ENCODE measurements at regions not wholly inside any gene's neighbourhood (a gene's known extent, or its start where the extent isn't known, plus 50 kb on each side); places are given as distances from the start of the nearest gene placed in this dataset.
A peak's percentile ranks its signal among the peaks of the same experiment; 100 is the strongest.

- DNase-seq (ENCODE audit: low read depth), result no peak
These were observed 311.4 kb downstream of the CDH26 start for GRCh38 chr20:60269573-60270162.

DNA sequence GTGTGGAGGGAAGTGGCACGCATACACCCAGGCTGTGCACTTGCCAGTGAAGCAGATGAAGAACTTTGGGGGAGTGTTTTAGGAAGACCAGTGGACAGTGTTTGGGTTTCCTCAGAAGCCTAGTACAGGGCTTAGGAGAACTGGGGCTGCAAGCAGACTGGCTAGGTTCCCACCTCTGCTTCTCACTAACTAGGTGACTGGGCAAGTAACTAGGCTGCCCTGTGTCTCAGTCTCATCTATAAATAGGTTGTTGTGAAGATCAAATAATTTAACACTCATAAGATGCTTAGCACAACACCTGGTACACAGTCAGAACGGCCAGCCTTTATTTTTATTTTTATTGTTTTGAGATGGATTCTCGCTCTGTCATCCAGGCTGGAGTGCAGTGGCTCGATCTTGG is 312.1 kb downstream of the CDH26 start:
- no peak for DNase-seq (ENCODE audit: low read depth)

DNA sequence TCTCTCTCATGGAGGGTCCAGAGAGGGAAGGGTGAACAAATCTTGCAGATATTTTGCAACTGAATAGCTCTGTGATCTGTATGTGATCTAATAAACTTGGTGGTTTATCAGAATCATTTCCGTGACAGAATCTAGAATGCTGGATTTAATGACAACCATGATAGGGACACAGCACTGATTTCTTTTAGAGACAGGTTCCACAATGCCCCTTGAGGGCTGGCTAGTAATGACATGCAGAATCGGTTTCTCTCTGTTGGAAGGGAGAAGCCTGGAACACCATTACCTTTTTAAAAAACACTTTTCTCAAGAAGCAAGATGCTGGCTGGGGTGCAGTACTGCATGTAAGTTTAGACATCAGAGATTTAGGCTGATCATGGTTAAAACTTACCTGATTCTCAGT is 313.4 kb downstream of the CDH26 start:
- DNase-seq (ENCODE audit: low read depth), result no peak

DNA sequence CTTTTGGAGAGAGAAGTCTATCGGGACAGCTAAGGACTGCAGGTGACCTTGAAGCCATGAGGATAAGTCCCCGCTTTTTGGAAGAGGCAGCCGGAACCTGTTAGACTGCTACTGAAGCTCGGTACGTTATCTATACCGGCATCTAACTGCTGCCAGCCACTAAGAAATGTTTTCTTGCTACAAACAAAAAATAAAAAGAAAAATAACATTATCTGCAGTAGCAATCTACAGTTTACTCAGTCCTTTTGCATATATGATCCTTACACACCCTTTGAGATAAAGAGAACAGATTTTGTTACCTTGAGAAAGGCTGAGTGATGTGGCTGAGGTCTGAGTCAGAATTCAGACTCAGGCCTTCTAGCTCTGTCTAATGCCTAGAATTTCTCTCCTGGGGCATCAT is 314.6 kb downstream of the CDH26 start:
- DNase-seq (ENCODE audit: low read depth), result no peak

DNA sequence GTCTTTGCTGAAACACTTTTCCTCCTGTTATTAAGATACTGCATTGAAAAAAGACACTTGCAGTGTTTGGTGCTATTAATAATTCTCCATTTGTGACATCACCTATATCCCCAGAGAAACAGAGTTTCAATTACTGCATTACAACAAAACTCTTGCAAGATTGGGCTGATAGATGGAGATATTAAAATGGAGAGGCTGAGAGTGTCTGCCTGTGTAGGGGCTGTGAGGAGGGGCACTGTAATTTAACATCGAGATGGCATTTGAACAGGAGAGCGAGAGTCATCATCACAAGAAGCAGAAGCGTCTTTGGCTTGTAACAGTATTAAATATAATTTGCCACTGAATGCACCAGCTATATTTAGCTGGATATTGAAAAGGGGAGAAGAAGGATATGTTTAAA is 316.5 kb downstream of the CDH26 start:
- DNase-seq (ENCODE audit: low read depth), result no peak

DNA sequence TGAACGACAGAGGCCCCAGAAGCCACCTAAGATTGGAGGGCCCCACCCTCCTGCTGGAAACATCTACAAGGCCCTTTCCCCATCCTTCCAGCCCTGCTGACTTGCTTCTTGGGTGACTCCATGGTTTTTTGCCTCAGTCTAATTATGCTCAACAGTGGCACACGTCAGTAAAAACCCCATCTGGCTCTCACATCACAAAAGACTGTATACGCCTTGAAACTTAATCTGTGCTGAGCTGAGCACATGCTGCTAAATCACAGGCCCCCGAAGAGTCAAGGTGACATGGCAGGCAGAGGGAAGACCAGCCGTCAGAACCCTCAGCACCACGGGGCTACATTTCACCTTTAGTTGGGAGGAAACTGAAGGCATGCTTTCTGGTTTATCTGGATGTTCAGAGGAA is 323.1 kb downstream of the CDH26 start:
- no peak for DNase-seq (ENCODE audit: low read depth)

- no peak for DNase-seq (ENCODE audit: low read depth)
These were observed 325.1 kb downstream of the CDH26 start for GRCh38 chr20:60283281-60283680.

- DNase-seq (ENCODE audit: low read depth), result no peak
These were observed 328.5 kb downstream of the CDH26 start for GRCh38 chr20:60286764-60287163.

GRCh38 chr20:60288945-60289344 is 330.7 kb downstream of the CDH26 start:
- DNase-seq (ENCODE audit: low read depth), result no peak

- DNase-seq (ENCODE audit: low read depth), result no peak
These were observed 333.8 kb downstream of the CDH26 start for GRCh38 chr20:60292001-60292520.

DNA sequence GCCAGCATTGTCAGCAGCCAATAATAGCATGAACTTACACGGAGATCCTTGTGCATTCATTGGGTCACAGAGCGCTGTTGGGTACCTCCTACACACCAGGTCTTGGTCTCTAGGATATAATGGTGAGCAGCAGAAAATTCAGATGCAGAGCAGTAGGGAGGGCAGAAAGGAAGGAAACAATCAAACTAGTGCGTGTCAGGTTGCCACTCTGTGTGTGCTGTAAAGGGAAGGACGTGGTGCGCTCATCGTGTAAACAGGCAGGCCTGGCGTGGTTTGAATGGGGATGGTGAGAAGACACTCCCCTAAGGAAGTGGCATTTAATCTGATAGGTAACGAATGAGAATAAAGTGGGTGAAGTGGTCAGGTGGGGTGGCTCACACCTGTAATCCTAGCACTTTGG is 336.4 kb downstream of the CDH26 start:
- no peak for DNase-seq (ENCODE audit: low read depth)

GRCh38 chr20:60295214-60295613 is 337.0 kb downstream of the CDH26 start:
- peak; percentile 16 for DNase-seq (ENCODE audit: low read depth)

DNA sequence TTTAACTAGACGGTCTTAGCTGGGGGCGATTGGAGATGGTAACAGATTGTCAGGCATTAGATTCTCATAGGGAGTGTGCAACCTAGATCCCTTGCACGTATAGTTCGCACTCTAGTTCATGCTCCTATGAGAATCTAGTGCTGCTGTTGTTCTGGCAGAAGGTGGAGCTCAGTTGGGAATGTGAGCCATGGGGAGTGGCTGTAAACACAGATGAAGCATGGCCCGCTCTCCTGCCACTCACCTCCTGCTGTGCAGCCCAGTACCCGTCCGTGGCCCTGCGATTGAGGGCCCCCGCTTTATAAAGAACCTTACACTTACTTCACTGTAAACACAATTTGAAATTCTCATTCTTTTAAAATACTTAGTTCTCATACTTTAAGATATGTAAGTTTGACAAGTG is 339.4 kb downstream of the CDH26 start:
- no peak for DNase-seq (ENCODE audit: low read depth)

DNA sequence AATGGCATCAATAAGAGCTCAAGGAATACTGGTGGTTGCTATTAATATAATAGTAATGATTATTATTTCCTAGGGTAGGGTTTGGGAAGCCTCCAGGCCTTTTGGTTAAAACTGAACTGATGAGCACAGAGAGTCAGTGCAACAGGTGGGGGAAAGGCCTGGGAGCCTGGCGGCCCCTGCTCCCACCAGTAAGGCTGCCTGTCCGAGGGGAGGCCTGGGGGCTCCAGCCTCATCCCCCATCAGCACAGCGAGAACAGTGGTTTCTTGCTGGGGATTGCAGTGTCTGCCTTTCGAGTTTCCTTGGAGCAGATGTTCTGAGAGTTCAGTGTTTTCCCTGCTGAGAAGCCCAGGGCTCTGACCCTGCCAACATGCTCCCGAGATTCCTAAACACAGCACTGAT is 340.4 kb downstream of the CDH26 start:
- no peak for DNase-seq (ENCODE audit: low read depth)

DNA sequence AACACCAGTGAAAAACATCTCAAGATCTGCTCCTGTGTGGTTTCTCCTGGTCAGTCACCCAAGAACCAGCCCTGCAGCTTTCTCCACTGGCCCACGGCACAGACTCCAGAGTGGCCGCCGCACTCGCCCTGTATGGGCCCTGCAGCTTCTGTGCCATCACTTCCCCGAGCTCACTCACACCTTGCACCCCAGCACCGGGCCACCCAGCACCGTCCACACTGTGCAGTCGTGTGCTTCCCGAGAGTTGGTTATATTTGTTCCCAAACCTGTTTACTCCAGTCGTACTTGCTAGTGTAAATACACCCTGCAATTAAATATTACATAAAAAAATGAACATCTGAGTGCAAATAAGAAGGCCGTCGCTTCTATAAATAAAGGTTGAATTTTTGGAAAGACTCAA is 341.7 kb downstream of the CDH26 start:
- no peak for DNase-seq (ENCODE audit: low read depth)

DNA sequence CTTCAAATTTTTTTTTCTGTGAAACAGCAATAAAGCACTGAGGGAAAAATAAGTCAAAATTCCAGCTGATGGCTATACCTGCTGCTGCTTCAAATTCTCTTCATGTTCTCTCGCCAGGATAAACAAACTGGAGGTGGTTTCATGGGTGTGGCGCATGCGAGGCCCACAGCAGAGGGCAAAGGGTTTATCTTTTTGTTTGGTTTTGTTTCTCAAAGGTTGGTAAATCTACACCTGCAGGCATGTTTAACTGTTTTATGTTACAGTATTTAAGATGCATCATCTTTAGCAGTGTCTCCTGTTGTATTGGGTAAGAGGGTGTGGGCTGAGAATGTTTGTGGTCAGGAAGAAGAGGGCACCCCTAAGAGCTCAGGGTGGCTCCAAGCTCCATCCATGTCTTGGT is 342.2 kb downstream of the CDH26 start:
- no peak for DNase-seq (ENCODE audit: low read depth)

GRCh38 chr20:60302875-60303274 is 344.7 kb downstream of the CDH26 start:
- DNase-seq (ENCODE audit: low read depth), result peak; percentile 40

DNA sequence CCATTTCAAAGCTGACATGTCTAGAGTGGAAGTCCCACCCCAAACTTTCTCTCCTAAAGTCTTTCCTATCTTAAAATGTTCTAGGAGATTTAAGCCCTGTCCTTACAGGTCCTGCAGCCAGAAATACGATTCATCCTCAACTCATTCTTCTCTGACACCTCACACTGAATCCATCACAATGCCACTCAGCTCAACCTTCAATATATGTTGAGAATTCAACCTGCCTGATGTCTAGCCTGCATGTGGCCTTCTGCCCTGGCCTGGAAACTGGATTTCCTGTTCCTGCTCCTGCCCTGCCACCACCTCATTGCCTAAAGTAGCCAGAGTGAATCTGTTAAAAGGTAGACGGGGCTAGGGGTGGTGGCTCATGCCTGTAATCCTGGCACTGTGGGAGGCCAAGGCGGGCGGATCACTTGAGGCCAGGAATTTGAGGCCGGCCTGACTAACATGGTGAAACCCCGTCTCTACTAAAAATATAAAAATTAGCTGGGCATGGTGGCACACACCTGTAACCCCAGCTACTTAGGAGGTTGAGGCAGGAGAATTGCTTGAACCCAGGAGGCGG is 345.9 kb downstream of the CDH26 start:
- DNase-seq (ENCODE audit: low read depth), result peak; percentile 36

GRCh38 chr20:60304931-60305330 is 346.7 kb downstream of the CDH26 start:
- DNase-seq (ENCODE audit: low read depth), result no peak

DNA sequence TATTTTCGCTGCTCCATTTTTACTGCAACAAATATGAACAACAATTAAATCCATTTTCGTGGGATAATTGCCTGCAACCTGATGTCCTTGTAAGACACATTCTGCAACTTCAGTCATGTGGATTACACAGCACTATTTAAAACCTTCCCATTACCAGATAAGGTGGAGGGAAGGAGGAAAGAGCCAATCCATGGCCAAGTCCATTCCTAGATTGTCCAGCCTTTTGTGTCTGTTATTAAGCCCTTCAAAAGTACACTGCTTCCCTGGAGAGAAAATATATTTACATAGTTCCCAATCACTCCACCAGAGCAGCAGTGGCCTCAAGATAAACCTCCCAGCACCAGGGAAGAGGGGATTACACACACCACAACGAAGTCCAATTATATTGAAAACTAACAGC is 347.9 kb downstream of the CDH26 start:
- no peak for DNase-seq (ENCODE audit: low read depth)

DNA sequence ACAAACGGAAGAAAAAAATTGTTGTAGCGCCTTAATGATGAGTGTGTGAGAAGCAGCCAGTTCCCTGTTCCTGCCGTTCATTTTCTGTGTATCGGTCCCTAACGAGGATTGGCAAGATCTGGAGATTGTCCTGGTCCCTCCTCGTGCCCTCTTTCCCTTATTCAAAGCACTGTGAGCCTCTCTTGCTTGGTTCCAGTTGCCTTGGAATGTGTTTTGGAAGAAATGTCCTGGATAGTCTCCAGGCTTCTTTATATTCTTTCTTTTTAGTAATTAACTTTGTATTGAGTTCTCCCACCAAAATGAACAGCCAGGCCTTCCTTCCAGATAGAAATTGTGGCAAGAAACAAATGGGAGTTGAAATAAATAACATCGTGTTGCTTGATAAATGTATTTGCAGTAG is 348.3 kb downstream of the CDH26 start:
- DNase-seq (ENCODE audit: low read depth), result no peak

- DNase-seq (ENCODE audit: low read depth), result no peak
These were observed 352.5 kb downstream of the CDH26 start for GRCh38 chr20:60310560-60311349.

- no peak for DNase-seq (ENCODE audit: low read depth)
These were observed 355.0 kb downstream of the CDH26 start for GRCh38 chr20:60313191-60313590.
